22Rv1 (cell line): ENCODE measurements at regions not wholly inside any gene's neighbourhood (a gene's known extent, or its start where the extent isn't known, plus 50 kb on each side); places are given as distances from the start of the nearest gene placed in this dataset.

Experiments used
- ZFX ChIP-seq: fragments of 450-650 bp; IDR thresholded peaks from 2 replicates; pipeline ENCODE4 v1.6.1; 2017; ENCODE audit warnings: antibody characterized with exemption, borderline replicate concordance
- TF ChIP-seq, protein P1 (sequence below): fragments of 450-650 bp; IDR thresholded peaks from 2 replicates; pipeline ENCODE4 v1.5.1; 2017; ENCODE audit warnings: mild to moderate bottlenecking

DNA sequence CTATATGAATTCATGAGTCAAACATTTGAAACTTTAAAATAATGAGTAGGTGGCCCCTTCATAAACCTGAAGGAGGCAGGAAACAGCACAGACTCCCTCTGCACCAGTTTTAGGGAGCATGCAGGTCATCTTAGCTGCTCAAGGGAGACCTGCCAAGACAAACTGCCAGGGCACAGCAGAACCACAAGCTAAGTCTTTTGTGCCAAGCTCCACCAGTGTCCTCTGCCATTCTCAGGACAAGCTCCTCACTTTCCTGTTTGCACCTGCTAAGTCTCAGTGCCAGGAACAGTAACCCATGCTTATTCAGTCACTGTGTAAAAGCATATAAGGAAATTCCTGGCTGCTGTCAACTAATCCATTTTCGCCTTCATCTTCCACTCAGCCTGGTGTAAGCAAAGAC lies 368.9 kb downstream of the SEC16B start:
- TF ChIP-seq, protein P1, sequence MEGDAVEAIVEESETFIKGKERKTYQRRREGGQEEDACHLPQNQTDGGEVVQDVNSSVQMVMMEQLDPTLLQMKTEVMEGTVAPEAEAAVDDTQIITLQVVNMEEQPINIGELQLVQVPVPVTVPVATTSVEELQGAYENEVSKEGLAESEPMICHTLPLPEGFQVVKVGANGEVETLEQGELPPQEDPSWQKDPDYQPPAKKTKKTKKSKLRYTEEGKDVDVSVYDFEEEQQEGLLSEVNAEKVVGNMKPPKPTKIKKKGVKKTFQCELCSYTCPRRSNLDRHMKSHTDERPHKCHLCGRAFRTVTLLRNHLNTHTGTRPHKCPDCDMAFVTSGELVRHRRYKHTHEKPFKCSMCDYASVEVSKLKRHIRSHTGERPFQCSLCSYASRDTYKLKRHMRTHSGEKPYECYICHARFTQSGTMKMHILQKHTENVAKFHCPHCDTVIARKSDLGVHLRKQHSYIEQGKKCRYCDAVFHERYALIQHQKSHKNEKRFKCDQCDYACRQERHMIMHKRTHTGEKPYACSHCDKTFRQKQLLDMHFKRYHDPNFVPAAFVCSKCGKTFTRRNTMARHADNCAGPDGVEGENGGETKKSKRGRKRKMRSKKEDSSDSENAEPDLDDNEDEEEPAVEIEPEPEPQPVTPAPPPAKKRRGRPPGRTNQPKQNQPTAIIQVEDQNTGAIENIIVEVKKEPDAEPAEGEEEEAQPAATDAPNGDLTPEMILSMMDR = no peak
- no peak for TF ChIP-seq ZFX
